ENCODE measurements at regions not wholly inside any gene's neighbourhood (a gene's known extent, or its start where the extent isn't known, plus 50 kb on each side); places are given as distances from the start of the nearest gene placed in this dataset.

DNA sequence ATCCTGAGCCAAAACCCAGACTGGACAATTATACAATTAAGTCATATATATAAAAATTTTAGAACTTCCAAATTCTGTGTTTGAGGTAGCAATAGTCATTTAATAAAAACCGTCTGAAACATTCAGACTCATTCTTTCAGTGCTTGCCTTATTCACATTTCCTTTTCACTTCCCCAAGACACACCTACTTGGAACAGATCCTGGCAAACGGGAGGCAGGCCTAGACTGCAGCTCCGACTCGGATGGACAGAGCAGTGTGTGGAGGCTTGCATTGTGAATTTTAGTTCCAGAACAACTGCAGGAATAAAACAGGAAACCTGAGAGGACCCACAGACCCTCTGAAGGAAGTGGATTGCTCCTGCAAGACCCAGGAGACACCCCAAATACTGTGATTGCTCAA is 341.4 kb downstream of the CNTN3 start:
- no peaks in the 10 kb centered on the region for H3K79me2 ChIP-seq (ENCODE audit: insufficient read depth, low read length)
- peaks cover 9 to 10% of the 10 kb centered on the region in 2 experiments for H3K4me1 Mint-ChIP-seq
- H2BK12ac ChIP-seq (ENCODE audit: insufficient read length, low read depth, low read length) = no peak overlapping the region
- no peaks in the 10 kb centered on the region for H3K79me1 ChIP-seq (ENCODE audit: insufficient read depth, low read depth, low read length, poor library complexity, severe bottlenecking)
- no peak overlapping the region for H2BK15ac ChIP-seq (ENCODE audit: low read depth, low read length)
- H3K18ac ChIP-seq (ENCODE audit: insufficient read length, low read depth, low read length) = no peak overlapping the region
- no peak for DNase-seq
- H2AFZ ChIP-seq (ENCODE audit: low read length) = no peak overlapping the region
- no peaks in the 10 kb centered on the region for H3K9me3 ChIP-seq (ENCODE audit: control insufficient read depth, low read depth, low read length)
- no peak overlapping the region for H3T11ph ChIP-seq (ENCODE audit: low read length)
- H4K8ac ChIP-seq (replicated peaks; ENCODE audit: insufficient read length, low read depth, low read length) = no peak overlapping the region
- H2BK120ac ChIP-seq (ENCODE audit: low read depth, low read length, poor library complexity, severe bottlenecking) = no peak overlapping the region
- no peak overlapping the region for H3K4ac ChIP-seq (ENCODE audit: low read depth, low read length)
- no peak overlapping the region for H2AK5ac ChIP-seq (ENCODE audit: insufficient read length, low read length)
- no peak overlapping the region for H2BK5ac ChIP-seq (ENCODE audit: insufficient read length, low read length)
- TF ChIP-seq, protein P1, sequence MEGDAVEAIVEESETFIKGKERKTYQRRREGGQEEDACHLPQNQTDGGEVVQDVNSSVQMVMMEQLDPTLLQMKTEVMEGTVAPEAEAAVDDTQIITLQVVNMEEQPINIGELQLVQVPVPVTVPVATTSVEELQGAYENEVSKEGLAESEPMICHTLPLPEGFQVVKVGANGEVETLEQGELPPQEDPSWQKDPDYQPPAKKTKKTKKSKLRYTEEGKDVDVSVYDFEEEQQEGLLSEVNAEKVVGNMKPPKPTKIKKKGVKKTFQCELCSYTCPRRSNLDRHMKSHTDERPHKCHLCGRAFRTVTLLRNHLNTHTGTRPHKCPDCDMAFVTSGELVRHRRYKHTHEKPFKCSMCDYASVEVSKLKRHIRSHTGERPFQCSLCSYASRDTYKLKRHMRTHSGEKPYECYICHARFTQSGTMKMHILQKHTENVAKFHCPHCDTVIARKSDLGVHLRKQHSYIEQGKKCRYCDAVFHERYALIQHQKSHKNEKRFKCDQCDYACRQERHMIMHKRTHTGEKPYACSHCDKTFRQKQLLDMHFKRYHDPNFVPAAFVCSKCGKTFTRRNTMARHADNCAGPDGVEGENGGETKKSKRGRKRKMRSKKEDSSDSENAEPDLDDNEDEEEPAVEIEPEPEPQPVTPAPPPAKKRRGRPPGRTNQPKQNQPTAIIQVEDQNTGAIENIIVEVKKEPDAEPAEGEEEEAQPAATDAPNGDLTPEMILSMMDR (conservative IDR thresholded peaks at IDR 0.05) = no peak
- WGBS (ENCODE audit: extremely low coverage, insufficient read length, low lambda C conversion rate) = no CpG with 5 or more reads among the region's 4 CpGs
- H3K27ac Mint-ChIP-seq = no peak overlapping the region
- H3K27me3 ChIP-seq (ENCODE audit: insufficient read depth, low read length) = no peaks in the 10 kb centered on the region
- no peaks in the 10 kb centered on the region for H3K4me1 ChIP-seq (ENCODE audit: insufficient read depth, low read length)
- H3K23ac ChIP-seq (ENCODE audit: insufficient read length, low read depth, low read length) = no peak overlapping the region
- no peaks in the 10 kb centered on the region for H3K23me2 ChIP-seq (ENCODE audit: insufficient read length, low read depth, low read length, poor library complexity, severe bottlenecking)
- H3K27ac ChIP-seq (ENCODE audit: insufficient read length, low read depth, low read length) = no peak overlapping the region
- H3K4me3 Mint-ChIP-seq = no peak overlapping the region
- no peak overlapping the region for H3K14ac ChIP-seq (ENCODE audit: insufficient read depth, low read length)
- no peak overlapping the region for H3K9ac ChIP-seq (ENCODE audit: extremely low read depth, insufficient read length, low read length)
- H2BK20ac ChIP-seq (ENCODE audit: low read depth, low read length, poor library complexity, severe bottlenecking) = no peak overlapping the region
- no peaks in the 10 kb centered on the region; the same call in 1 of the 2 replicates for H3K27me3 Mint-ChIP-seq (ENCODE audit: low read depth)
- H4K5ac ChIP-seq (ENCODE audit: insufficient read length, low read depth, low read length) = no peak overlapping the region
- no peaks in the 10 kb centered on the region for H4K20me1 ChIP-seq (ENCODE audit: control insufficient read depth, insufficient read depth, insufficient read length)
- H3K56ac ChIP-seq (ENCODE audit: insufficient read length, low read depth, low read length) = no peak overlapping the region
- H3K9me3 Mint-ChIP-seq = peaks cover 8 to 11% of the 10 kb centered on the region in 2 experiments
- no peak overlapping the region for H4K91ac ChIP-seq (ENCODE audit: insufficient read length, low read depth, low read length)
- H3K36me3 Mint-ChIP-seq (ENCODE audit: insufficient read depth in 1 of 3, low read depth in 3 of 3) = peaks cover 2 to 9% (median 7%) of the 10 kb centered on the region in 3 experiments; a peak in 5 of 7 replicates
- H3K4me2 ChIP-seq (ENCODE audit: insufficient read depth, insufficient read length, low read length) = no peak overlapping the region

All from H9 (cell line).